Loucy (cell line): ENCODE measurements at regions not wholly inside any gene's neighbourhood (a gene's known extent, or its start where the extent isn't known, plus 50 kb on each side); places are given as distances from the start of the nearest gene placed in this dataset.

Experiments
- H2AFZ ChIP-seq: fragments of 200-600 bp; sonication (generic); 2 replicates; pipeline ENCODE4 v1.6.0; 2016; ENCODE audit warnings: antibody characterized with exemption, mild to moderate bottlenecking, low read length, moderate library complexity
- H3F3A ChIP-seq: fragments of 200-600 bp; 2 replicates; pipeline ENCODE4 v1.6.0; 2016; ENCODE audit warnings: antibody characterized with exemption, low read depth, mild to moderate bottlenecking
- H3K27me3 ChIP-seq: fragments of 200-600 bp; sonication (generic); 2 replicates; pipeline ENCODE4 v1.6.1; 2014; ENCODE audit warnings: low read length, mild to moderate bottlenecking; ENCODE audit not compliant: insufficient read depth, poor library complexity, severe bottlenecking
- H3K36me3 ChIP-seq: fragments of 200-600 bp; sonication (generic); 2 replicates; pipeline ENCODE4 v1.6.1; 2016; ENCODE audit warnings: low read length; ENCODE audit not compliant: insufficient read depth
- H3K4me1 ChIP-seq: fragments of 200-600 bp; sonication (generic); 2 replicates; pipeline ENCODE4 v1.5.1; 2014; ENCODE audit warnings: low read length, mild to moderate bottlenecking; ENCODE audit not compliant: insufficient read depth, poor library complexity, severe bottlenecking
- H3K4me2 ChIP-seq: fragments of 200-600 bp; sonication (generic); 2 replicates; pipeline ENCODE4 v1.6.0; 2014; ENCODE audit warnings: antibody characterized with exemption, low read length, low read depth, mild to moderate bottlenecking; ENCODE audit not compliant: poor library complexity, severe bottlenecking
- H3K4me3 ChIP-seq: fragments of 200-600 bp; sonication (generic); 2 replicates; pipeline ENCODE4 v1.5.1; 2014; ENCODE audit warnings: low read length, mild to moderate bottlenecking, mixed read lengths; ENCODE audit not compliant: poor library complexity, severe bottlenecking
- H3K79me2 ChIP-seq: fragments of 200-600 bp; sonication (generic); 2 replicates; pipeline ENCODE4 v1.6.1; 2014; ENCODE audit warnings: low read length; ENCODE audit not compliant: insufficient read depth
- H3K9ac ChIP-seq: fragments of 200-600 bp; sonication (generic); 2 replicates; pipeline ENCODE4 v1.6.0; 2014; ENCODE audit warnings: mild to moderate bottlenecking, low read depth, low read length, moderate library complexity; ENCODE audit not compliant: poor library complexity, severe bottlenecking
- H3K9me2 ChIP-seq: fragments of 200-600 bp; sonication (generic); replicated peaks from 2 replicates; pipeline ENCODE4 v1.6.1; 2016; ENCODE audit warnings: low read depth, low read length, mixed read lengths
- H3K9me3 ChIP-seq: fragments of 200-600 bp; sonication (generic); 2 replicates; pipeline ENCODE4 v1.6.1; 2014; ENCODE audit warnings: mild to moderate bottlenecking, antibody characterized with exemption, low read length, low read depth; ENCODE audit not compliant: insufficient read depth
- H4K20me1 ChIP-seq: fragments of 200-600 bp; sonication (generic); 2 replicates; pipeline ENCODE4 v1.6.0; 2014; ENCODE audit warnings: antibody characterized with exemption, low read length, mild to moderate bottlenecking; ENCODE audit not compliant: insufficient read depth, poor library complexity, severe bottlenecking
- EZH2phosphoT487 ChIP-seq: fragments of 200-600 bp; IDR thresholded peaks from 2 replicates; pipeline ENCODE4 v1.6.1; 2018; ENCODE audit warnings: antibody characterized with exemption, mild to moderate bottlenecking, moderate library complexity, borderline replicate concordance
- TF ChIP-seq, protein P1 (sequence below): fragments of 200-600 bp; sonication (generic); conservative IDR thresholded peaks from 2 replicates; pipeline ENCODE4 v1.5.1; 2014; ENCODE audit warnings: mild to moderate bottlenecking, antibody characterized with exemption, low read length

DNA sequence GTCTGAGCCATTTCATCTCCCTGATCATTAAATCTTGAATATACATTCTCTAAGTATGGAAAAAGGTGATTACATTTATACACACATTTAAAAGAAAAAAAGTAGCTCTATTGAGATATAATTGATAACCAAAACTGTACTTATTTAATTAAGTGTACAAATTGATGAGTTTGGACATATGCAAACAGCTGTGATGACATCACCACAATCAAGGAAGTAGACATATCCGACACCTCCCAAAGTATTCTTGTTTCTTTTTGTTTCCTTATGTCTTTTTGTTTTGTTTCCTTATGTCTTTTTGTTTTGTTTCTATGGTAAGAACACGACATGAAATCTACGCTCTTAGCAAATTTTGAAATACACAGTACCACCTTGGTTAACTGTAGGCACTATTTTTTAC lies 1393.9 kb upstream of the MIR17HG start:
- Histone ChIP-seq H2AFZ (no peak overlapping the region), H3K9me3 (no peaks in the 10 kb centered on the region), H3K9me2 (no peaks in the 10 kb centered on the region)

GRCh38 chr13:89955773-89956172 lies 1391.7 kb upstream of the MIR17HG start:
- Histone ChIP-seq H3F3A (no peaks in the 10 kb centered on the region), H3K4me3 (no peak overlapping the region), H3K9me3 (no peaks in the 10 kb centered on the region), H3K9me2 (no peaks in the 10 kb centered on the region), H3K4me1 (no peaks in the 10 kb centered on the region), H3K9ac (no peak overlapping the region), H2AFZ (no peak overlapping the region), H3K79me2 (no peaks in the 10 kb centered on the region), H3K27me3 (no peaks in the 10 kb centered on the region), H3K36me3 (no peaks in the 10 kb centered on the region), H3K4me2 (no peak overlapping the region), H4K20me1 (no peaks in the 10 kb centered on the region)
- TF ChIP-seq EZH2phosphoT487, result no peak
- TF ChIP-seq, protein P1, sequence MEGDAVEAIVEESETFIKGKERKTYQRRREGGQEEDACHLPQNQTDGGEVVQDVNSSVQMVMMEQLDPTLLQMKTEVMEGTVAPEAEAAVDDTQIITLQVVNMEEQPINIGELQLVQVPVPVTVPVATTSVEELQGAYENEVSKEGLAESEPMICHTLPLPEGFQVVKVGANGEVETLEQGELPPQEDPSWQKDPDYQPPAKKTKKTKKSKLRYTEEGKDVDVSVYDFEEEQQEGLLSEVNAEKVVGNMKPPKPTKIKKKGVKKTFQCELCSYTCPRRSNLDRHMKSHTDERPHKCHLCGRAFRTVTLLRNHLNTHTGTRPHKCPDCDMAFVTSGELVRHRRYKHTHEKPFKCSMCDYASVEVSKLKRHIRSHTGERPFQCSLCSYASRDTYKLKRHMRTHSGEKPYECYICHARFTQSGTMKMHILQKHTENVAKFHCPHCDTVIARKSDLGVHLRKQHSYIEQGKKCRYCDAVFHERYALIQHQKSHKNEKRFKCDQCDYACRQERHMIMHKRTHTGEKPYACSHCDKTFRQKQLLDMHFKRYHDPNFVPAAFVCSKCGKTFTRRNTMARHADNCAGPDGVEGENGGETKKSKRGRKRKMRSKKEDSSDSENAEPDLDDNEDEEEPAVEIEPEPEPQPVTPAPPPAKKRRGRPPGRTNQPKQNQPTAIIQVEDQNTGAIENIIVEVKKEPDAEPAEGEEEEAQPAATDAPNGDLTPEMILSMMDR, result no peak

More for the DNA sequence above, 1393.9 kb upstream of the MIR17HG start:
- H3K9ac ChIP-seq, result no peak overlapping the region
- TF ChIP-seq EZH2phosphoT487, result no peak
- TF ChIP-seq, protein P1, result no peak
- no peaks in the 10 kb centered on the region for H3K27me3 ChIP-seq
- H3K79me2 ChIP-seq, result no peaks in the 10 kb centered on the region
- no peaks in the 10 kb centered on the region for H4K20me1 ChIP-seq
- H3K4me1 ChIP-seq, result no peaks in the 10 kb centered on the region
- no peaks in the 10 kb centered on the region for H3F3A ChIP-seq
- no peaks in the 10 kb centered on the region for H3K36me3 ChIP-seq
- no peak overlapping the region for H3K4me2 ChIP-seq
- no peak overlapping the region for H3K4me3 ChIP-seq

- H3K36me3 ChIP-seq, result no peaks in the 10 kb centered on the region
- H3F3A ChIP-seq, result no peaks in the 10 kb centered on the region
- no peaks in the 10 kb centered on the region for H3K9me2 ChIP-seq
- no peak overlapping the region for H2AFZ ChIP-seq
- no peaks in the 10 kb centered on the region for H3K27me3 ChIP-seq
- TF ChIP-seq EZH2phosphoT487, result no peak
- TF ChIP-seq, protein P1, result no peak
- no peak overlapping the region for H3K4me3 ChIP-seq
- no peaks in the 10 kb centered on the region for H4K20me1 ChIP-seq
- H3K4me2 ChIP-seq, result no peak overlapping the region
- H3K9me3 ChIP-seq, result no peaks in the 10 kb centered on the region
- no peak overlapping the region for H3K9ac ChIP-seq
- H3K4me1 ChIP-seq, result no peaks in the 10 kb centered on the region
- no peaks in the 10 kb centered on the region for H3K79me2 ChIP-seq
Observed at GRCh38 chr13:89959074-89959473, 1388.4 kb upstream of the MIR17HG start.
